OCI-LY1 (cell line): ENCODE measurements at regions not wholly inside any gene's neighbourhood (a gene's known extent, or its start where the extent isn't known, plus 50 kb on each side); places are given as distances from the start of the nearest gene placed in this dataset.

Experiments
- H2AFZ ChIP-seq: fragments of 200-600 bp; sonication (generic), shearing (Covaris generic); 2 replicates; pipeline ENCODE4 v1.6.0; 2014; ENCODE audit warnings: antibody characterized with exemption, mild to moderate bottlenecking, low read length
- H3F3A ChIP-seq: fragments of 200-600 bp; sonication (generic), shearing (Covaris generic); 2 replicates; pipeline ENCODE4 v1.6.0; 2014; ENCODE audit warnings: mild to moderate bottlenecking, antibody characterized with exemption, low read length, moderate library complexity; ENCODE audit not compliant: insufficient read depth
- H3K27ac ChIP-seq: fragments of 200-600 bp; sonication (generic); 2 replicates; pipeline ENCODE4 v1.5.1; 2014; ENCODE audit warnings: low read length, mixed run types, mild to moderate bottlenecking, low read depth; ENCODE audit not compliant: poor library complexity, severe bottlenecking
- H3K27me3 ChIP-seq: fragments of 200-600 bp; sonication (generic); 2 replicates; pipeline ENCODE4 v1.6.0; 2014; ENCODE audit warnings: antibody characterized with exemption, mild to moderate bottlenecking, low read length, moderate library complexity; ENCODE audit not compliant: insufficient read depth
- H3K36me3 ChIP-seq: fragments of 200-600 bp; sonication (generic); 2 replicates; pipeline ENCODE4 v1.6.1; 2014; ENCODE audit warnings: mild to moderate bottlenecking, antibody characterized with exemption, low read length, moderate library complexity, mixed read lengths; ENCODE audit not compliant: insufficient read depth
- H3K4me1 ChIP-seq: fragments of 200-600 bp; sonication (generic); 2 replicates; pipeline ENCODE4 v1.5.1; 2014; ENCODE audit warnings: mild to moderate bottlenecking, low read length, moderate library complexity; ENCODE audit not compliant: insufficient read depth, severe bottlenecking
- H3K4me2 ChIP-seq: fragments of 200-600 bp; sonication (generic), shearing (Covaris generic); 2 replicates; pipeline ENCODE4 v1.6.1; 2014; ENCODE audit warnings: low read length
- H3K4me3 ChIP-seq: fragments of 200-600 bp; sonication (generic); 2 replicates; pipeline ENCODE4 v1.5.1; 2014; ENCODE audit warnings: low read length, low read depth, mild to moderate bottlenecking, mixed read lengths; ENCODE audit not compliant: poor library complexity, severe bottlenecking
- H3K79me2 ChIP-seq: fragments of 200-600 bp; shearing (Covaris generic); 2 replicates; pipeline ENCODE4 v1.6.1; 2016; ENCODE audit warnings: mixed run types, low read length, mixed read lengths; ENCODE audit not compliant: insufficient read depth
- H3K9ac ChIP-seq: fragments of 200-600 bp; sonication (generic), shearing (Covaris generic); 2 replicates; pipeline ENCODE4 v1.6.1; 2014; ENCODE audit warnings: mild to moderate bottlenecking, low read length, mixed read lengths
- H3K9me2 ChIP-seq: fragments of 200-600 bp; sonication (generic), shearing (Covaris generic); 2 replicates; pipeline ENCODE4 v1.6.1; 2014; ENCODE audit warnings: low read depth, mild to moderate bottlenecking, low read length, mixed read lengths
- H3K9me3 ChIP-seq: fragments of 200-600 bp; shearing (Covaris generic); 2 replicates; pipeline ENCODE4 v1.6.1; 2014; ENCODE audit warnings: low read length, mixed read lengths
- H4K20me1 ChIP-seq: fragments of 200-600 bp; sonication (generic), shearing (Covaris generic); 2 replicates; pipeline ENCODE4 v1.6.0; 2016; ENCODE audit warnings: mild to moderate bottlenecking, low read length; ENCODE audit not compliant: insufficient read depth
- CTCF ChIP-seq: fragments of 200-600 bp; sonication (generic), shearing (Covaris generic); IDR thresholded peaks from 2 replicates; pipeline ENCODE4 v1.5.1; 2017; ENCODE audit warnings: mild to moderate bottlenecking, antibody characterized with exemption, low read length, moderate library complexity, mixed read lengths
- EZH2 ChIP-seq: fragments of 200-600 bp; sonication (generic), shearing (Covaris generic); IDR thresholded peaks from 2 replicates; pipeline ENCODE4 v1.8.0; 2017; ENCODE audit warnings: borderline replicate concordance, mixed run types, mild to moderate bottlenecking, antibody characterized with exemption, low read length, moderate library complexity, mixed read lengths

- H3K27ac ChIP-seq = no peak overlapping the region
- H3F3A ChIP-seq = no peaks in the 10 kb centered on the region
- H3K9ac ChIP-seq = no peak overlapping the region
- H3K36me3 ChIP-seq = no peaks in the 10 kb centered on the region
- H2AFZ ChIP-seq = no peak overlapping the region
- H3K27me3 ChIP-seq = no peaks in the 10 kb centered on the region
- no peak overlapping the region for H3K4me2 ChIP-seq
- H3K9me2 ChIP-seq = no peaks in the 10 kb centered on the region
- TF ChIP-seq EZH2 (no peak), CTCF (no peak)
- no peak overlapping the region for H3K4me3 ChIP-seq
- H3K9me3 ChIP-seq = no peaks in the 10 kb centered on the region
- no peaks in the 10 kb centered on the region for H3K4me1 ChIP-seq
- no peaks in the 10 kb centered on the region for H4K20me1 ChIP-seq
- H3K79me2 ChIP-seq = no peaks in the 10 kb centered on the region
Measured at GRCh38 chr5:90134381-90134780, 275.2 kb downstream of the CETN3 start.

- Histone ChIP-seq H3K27me3 (no peaks in the 10 kb centered on the region), H2AFZ (no peak overlapping the region), H3K27ac (no peak overlapping the region), H3K4me3 (no peak overlapping the region), H3K9me3 (no peaks in the 10 kb centered on the region), H3K4me1 (no peaks in the 10 kb centered on the region), H3K9me2 (no peaks in the 10 kb centered on the region), H3F3A (no peaks in the 10 kb centered on the region), H3K4me2 (no peak overlapping the region), H3K79me2 (no peaks in the 10 kb centered on the region), H3K36me3 (no peaks in the 10 kb centered on the region), H3K9ac (no peak overlapping the region), H4K20me1 (no peaks in the 10 kb centered on the region)
- no peak for TF ChIP-seq EZH2
- no peak for TF ChIP-seq CTCF
Measured at GRCh38 chr5:90133941-90134340, 275.6 kb downstream of the CETN3 start.

- Histone ChIP-seq H3K9me3 (no peaks in the 10 kb centered on the region), H3K4me3 (no peak overlapping the region), H3K4me1 (no peaks in the 10 kb centered on the region), H3K27ac (no peak overlapping the region), H3K79me2 (no peaks in the 10 kb centered on the region), H3K27me3 (no peaks in the 10 kb centered on the region), H3K9me2 (no peaks in the 10 kb centered on the region), H3K9ac (no peak overlapping the region), H3F3A (no peaks in the 10 kb centered on the region), H4K20me1 (no peaks in the 10 kb centered on the region), H3K4me2 (no peak overlapping the region), H3K36me3 (no peaks in the 10 kb centered on the region), H2AFZ (no peak overlapping the region)
- TF ChIP-seq CTCF = no peak
- no peak for TF ChIP-seq EZH2
Measured at GRCh38 chr5:90131383-90132133, 278.0 kb downstream of the CETN3 start.
